Hepatocyte (in vitro differentiated cells): ENCODE measurements at regions not wholly inside any gene's neighbourhood (a gene's known extent, or its start where the extent isn't known, plus 50 kb on each side); places are given as distances from the start of the nearest gene placed in this dataset.

Experiments
- CTCF ChIP-seq: fragments of 200-600 bp; sonication (generic); IDR thresholded peaks from 2 replicates; pipeline ENCODE4 v1.5.1; 2016; ENCODE audit warnings: antibody characterized with exemption, mild to moderate bottlenecking; ENCODE audit not compliant: poor library complexity
- EZH2 ChIP-seq: fragments of 200-600 bp; sonication (generic); IDR thresholded peaks from 2 replicates; pipeline ENCODE4 v1.6.1; 2016; ENCODE audit warnings: antibody characterized with exemption, mild to moderate bottlenecking, borderline replicate concordance
- EZH2phosphoT487 ChIP-seq: fragments of 200-600 bp; sonication (generic); IDR thresholded peaks from one replicate; pipeline ENCODE4 v1.6.1; 2018; ENCODE audit warnings: antibody characterized with exemption, mild to moderate bottlenecking, low read depth, moderate library complexity; ENCODE audit not compliant: unreplicated experiment, severe bottlenecking

- TF ChIP-seq EZH2phosphoT487, result no peak
- TF ChIP-seq CTCF, result no peak
- TF ChIP-seq EZH2, result no peak
These were observed 156.8 kb downstream of the UXS1 start for GRCh38 chr2:106037262-106037661.
